ENCODE measurements at regions not wholly inside any gene's neighbourhood (a gene's known extent, or its start where the extent isn't known, plus 50 kb on each side); places are given as distances from the start of the nearest gene placed in this dataset.

DNA sequence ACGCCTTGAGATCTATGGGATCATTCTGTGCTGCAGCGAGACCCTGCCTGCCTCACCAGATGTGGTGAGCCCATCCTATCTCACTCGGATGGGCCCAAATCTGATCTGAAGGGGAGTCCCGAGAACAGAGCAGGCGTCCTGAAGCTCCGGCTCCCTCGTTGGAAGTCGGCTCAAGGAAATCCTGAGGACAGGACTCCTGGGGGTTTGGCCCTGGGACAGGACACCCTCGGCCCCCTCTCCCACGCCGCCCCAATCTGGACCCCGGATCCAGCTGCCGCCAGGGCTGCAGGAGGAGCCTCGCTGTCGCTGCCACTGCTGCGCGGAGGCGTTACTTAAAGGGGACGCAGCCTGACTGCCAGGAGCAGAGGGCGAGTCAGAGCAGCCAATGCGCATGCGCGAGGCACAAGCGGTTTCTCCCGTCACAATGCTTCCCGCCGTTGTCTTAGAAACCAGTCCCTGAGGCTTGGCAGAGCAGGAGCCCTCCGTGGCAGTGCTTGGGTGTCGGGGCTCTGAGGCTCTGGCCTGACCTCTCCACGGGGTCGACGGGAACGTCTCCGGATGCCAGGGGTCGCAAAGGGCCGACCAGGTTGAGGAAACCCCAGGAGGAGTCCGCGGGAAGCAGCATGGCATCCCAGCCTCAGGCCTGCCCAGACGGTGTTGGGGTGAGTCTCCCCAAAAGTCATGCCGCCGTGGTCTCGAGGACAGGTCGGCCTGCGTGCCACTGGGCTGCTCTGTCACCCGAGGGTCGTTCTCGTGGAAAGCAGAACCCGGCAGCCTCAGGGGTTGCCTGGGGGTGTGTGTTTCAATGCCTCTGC lies 1567.8 kb upstream of the DEFB115 start:
- BruUV-seq (replicated peaks): no TSS peak
- intact Hi-C loops (cut with micrococcal nuclease): no loop called here
- H4K20me1 ChIP-seq (replicated peaks; ENCODE audit: control insufficient read depth, insufficient read depth, low read length): no peaks in the 10 kb centered on the region
- CTCF ChIA-PET (ENCODE audit: low intra/inter-chr PET ratio): no interaction called here
- H3K9ac ChIP-seq (ENCODE audit: insufficient read depth in 1 of 2, low read depth in 2 of 2, low read length in 2 of 2): peak overlapping the region in 1 of 2 experiments; percentile 70; a peak in 2 of 4 replicates
- POLR2A ChIA-PET: no interaction called here
- no peak for FAIRE-seq
- peak overlapping the region; percentile 68 for H2AFZ ChIP-seq (ENCODE audit: low read depth, low read length)
- H3K79me2 ChIP-seq (ENCODE audit: control insufficient read depth, insufficient read depth, low read length): no peaks in the 10 kb centered on the region
- no peaks in the 10 kb centered on the region for H3K36me3 ChIP-seq (ENCODE audit: control insufficient read depth, insufficient read depth, low read length)
- peak; percentile 66 to 76 (median 70) for DNase-seq (ENCODE audit: extremely low read depth in 1 of 4, low spot score in 3 of 4)
- no peaks in the 10 kb centered on the region for H3K9me1 ChIP-seq (ENCODE audit: control insufficient read depth, insufficient read depth, low read length)
- H3K4me1 ChIP-seq (replicated peaks in 1 of 2; ENCODE audit: control insufficient read depth in 2 of 2, insufficient read depth in 2 of 2, low read length in 2 of 2): peaks cover 0 to 12% of the 10 kb centered on the region in 2 experiments; a peak in 3 of 5 replicates
- in situ Hi-C loops (cut with MboI): loop anchor here (10.0 kb wide), 1 partner anchor 55 kb away; no protein-coding TSS in a partner anchor
- peak; percentile 96 for ATAC-seq
- no peaks in the 10 kb centered on the region for H3K9me3 ChIP-seq (replicated peaks; ENCODE audit: control insufficient read depth, insufficient read depth, low read depth, low read length)
- peak overlapping the region; percentile 46 for H3K4me2 ChIP-seq (ENCODE audit: insufficient read depth, low read length)
- 27% methylated on average over 38 of the region's 48 CpGs for WGBS (ENCODE audit: insufficient coverage, low coverage, missing lambda C conversion rate)
- H3K4me3 ChIP-seq: peak overlapping the region; percentile 22; the same call in 1 of the 2 replicates
- no peak overlapping the region for H3K27ac ChIP-seq (ENCODE audit: extremely low read depth, low read depth, low read length)
- H3K27me3 ChIP-seq (ENCODE audit: control insufficient read depth in 2 of 2, insufficient read depth in 2 of 2, low read length in 2 of 2): no peaks in the 10 kb centered on the region
- TF ChIP-seq ZNF121 (CRISPR knock-in tag; conservative IDR thresholded peaks at IDR 0.05): no peak
- TF ChIP-seq, protein P1, sequence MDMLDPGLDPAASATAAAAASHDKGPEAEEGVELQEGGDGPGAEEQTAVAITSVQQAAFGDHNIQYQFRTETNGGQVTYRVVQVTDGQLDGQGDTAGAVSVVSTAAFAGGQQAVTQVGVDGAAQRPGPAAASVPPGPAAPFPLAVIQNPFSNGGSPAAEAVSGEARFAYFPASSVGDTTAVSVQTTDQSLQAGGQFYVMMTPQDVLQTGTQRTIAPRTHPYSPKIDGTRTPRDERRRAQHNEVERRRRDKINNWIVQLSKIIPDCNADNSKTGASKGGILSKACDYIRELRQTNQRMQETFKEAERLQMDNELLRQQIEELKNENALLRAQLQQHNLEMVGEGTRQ (CRISPR knock-in tag; IDR thresholded peaks at IDR 0.05): no peak
- no peak for TF ChIP-seq ZNF75A (CRISPR knock-in tag; IDR thresholded peaks at IDR 0.05)
- TF ChIP-seq CXXC5 (CRISPR knock-in tag; IDR thresholded peaks at IDR 0.05): 0 out of 2 replicates have a peak, but pooled peaks have one; percentile 8
- TF ChIP-seq, protein P2, sequence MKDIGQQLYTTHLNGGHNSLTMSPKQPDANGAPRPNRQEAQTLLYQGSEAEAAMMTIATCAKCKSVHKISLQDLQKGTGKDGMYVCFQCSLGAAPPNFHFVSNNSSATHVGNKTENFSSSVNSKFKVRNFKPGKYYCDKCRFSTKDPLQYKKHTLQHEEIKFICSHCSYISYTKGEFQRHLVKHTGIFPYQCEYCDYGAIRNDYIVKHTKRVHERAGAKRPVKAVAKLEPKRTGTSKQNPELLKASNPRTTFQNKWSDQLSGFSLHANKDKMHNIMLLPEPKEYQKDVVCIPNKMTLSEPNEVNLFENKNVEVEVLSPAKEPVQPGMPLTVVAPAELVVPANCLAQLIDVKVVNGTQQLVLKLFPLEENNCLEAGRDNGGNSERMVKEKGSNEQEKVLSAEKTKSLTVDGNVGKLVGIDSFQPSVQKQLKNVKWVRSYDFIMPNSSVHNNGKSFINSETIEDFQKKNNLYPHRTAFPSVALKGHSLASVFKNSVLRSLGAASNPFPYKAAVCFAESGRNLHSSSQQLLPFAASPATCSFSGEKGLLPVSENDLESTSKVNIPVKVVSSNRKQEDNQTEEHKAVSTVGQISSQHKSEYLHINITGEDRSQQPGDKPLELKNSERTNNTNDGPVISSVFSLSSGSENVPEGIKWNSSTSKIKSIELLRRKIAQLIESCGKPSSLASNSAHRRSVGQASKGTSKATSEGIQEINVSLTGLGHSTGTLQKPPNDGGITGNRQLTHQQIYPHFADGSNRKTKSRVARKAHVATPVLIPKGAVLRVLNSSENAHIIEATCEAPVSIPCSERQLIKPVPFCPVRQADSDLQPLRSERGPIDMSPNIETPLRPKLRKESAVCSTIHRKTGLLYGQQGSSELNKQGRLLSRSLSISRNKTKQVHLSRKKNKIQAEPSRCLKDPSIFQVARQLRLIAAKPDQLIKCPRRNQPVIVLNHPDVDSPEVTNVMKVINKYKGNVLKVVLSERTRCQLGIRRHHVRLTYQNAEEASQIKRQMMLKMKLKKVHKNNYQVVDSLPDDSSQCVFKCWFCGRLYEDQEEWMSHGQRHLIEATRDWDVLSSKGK (CRISPR knock-in tag; IDR thresholded peaks at IDR 0.05): no peak
- TF ChIP-seq, protein P3, sequence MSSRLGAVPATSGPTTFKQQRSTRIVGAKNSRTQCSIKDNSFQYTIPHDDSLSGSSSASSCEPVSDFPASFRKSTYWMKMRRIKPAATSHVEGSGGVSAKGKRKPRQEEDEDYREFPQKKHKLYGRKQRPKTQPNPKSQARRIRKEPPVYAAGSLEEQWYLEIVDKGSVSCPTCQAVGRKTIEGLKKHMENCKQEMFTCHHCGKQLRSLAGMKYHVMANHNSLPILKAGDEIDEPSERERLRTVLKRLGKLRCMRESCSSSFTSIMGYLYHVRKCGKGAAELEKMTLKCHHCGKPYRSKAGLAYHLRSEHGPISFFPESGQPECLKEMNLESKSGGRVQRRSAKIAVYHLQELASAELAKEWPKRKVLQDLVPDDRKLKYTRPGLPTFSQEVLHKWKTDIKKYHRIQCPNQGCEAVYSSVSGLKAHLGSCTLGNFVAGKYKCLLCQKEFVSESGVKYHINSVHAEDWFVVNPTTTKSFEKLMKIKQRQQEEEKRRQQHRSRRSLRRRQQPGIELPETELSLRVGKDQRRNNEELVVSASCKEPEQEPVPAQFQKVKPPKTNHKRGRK (tag; IDR thresholded peaks at IDR 0.05): no peak
- TF ChIP-seq, protein P4, sequence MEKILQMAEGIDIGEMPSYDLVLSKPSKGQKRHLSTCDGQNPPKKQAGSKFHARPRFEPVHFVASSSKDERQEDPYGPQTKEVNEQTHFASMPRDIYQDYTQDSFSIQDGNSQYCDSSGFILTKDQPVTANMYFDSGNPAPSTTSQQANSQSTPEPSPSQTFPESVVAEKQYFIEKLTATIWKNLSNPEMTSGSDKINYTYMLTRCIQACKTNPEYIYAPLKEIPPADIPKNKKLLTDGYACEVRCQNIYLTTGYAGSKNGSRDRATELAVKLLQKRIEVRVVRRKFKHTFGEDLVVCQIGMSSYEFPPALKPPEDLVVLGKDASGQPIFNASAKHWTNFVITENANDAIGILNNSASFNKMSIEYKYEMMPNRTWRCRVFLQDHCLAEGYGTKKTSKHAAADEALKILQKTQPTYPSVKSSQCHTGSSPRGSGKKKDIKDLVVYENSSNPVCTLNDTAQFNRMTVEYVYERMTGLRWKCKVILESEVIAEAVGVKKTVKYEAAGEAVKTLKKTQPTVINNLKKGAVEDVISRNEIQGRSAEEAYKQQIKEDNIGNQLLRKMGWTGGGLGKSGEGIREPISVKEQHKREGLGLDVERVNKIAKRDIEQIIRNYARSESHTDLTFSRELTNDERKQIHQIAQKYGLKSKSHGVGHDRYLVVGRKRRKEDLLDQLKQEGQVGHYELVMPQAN (IDR thresholded peaks at IDR 0.05; ENCODE audit: borderline replicate concordance): no peak
- TF ChIP-seq GATAD2A (IDR thresholded peaks at IDR 0.05): no peak
- no peak for TF ChIP-seq ILF3 (IDR thresholded peaks at IDR 0.05; ENCODE audit: borderline replicate concordance)
- no peak for TF ChIP-seq ZNF3 (CRISPR knock-in tag; IDR thresholded peaks at IDR 0.05)
- TF ChIP-seq CBX2 (IDR thresholded peaks at IDR 0.05; ENCODE audit: insufficient read depth, low read length, poor library complexity, severe bottlenecking): no peak
